Right cardiac atrium (tissue), 5 donors: ENCODE measurements at regions not wholly inside any gene's neighbourhood (a gene's known extent, or its start where the extent isn't known, plus 50 kb on each side); places are given as distances from the start of the nearest gene placed in this dataset.

Experiments used
- ATAC-seq, 2 donors: fragments of 200-7000 bp; cut with Tn5 transposase; one replicate each; pipeline versions ENCODE4 v1.8.0 to v1.9.1; 2020; ENCODE audit warnings: moderate library complexity in 2 of 2, mild to moderate bottlenecking in 1 of 2
- DNase-seq, 3 donors: peaks; one replicate each; pipeline ENCODE4 v3.0.0-alpha.2; 2020
- H3K27ac ChIP-seq: one replicate; pipeline ENCODE4 v1.5.1; 2013; ENCODE audit warnings: mild to moderate bottlenecking, low read length, control low read depth, moderate library complexity
- H3K27me3 ChIP-seq: one replicate; pipeline ENCODE4 v1.6.1; 2013; ENCODE audit not compliant: control insufficient read depth, insufficient read depth
- H3K4me1 ChIP-seq: one replicate; pipeline ENCODE4 v1.6.1; 2013; ENCODE audit warnings: low read length; ENCODE audit not compliant: control insufficient read depth, insufficient read depth
- H3K4me3 ChIP-seq: one replicate; pipeline ENCODE4 v1.5.1; 2013; ENCODE audit warnings: low read length, control low read depth
- H3K9me3 ChIP-seq: one replicate; pipeline ENCODE4 v1.6.1; 2013; ENCODE audit warnings: low read length; ENCODE audit not compliant: control insufficient read depth
- WGBS: extraction: QIAGEN DNeasy Blood & Tissue Kit; methylation state at CpG from one replicate; pipeline ENCODE4 v1.1.7; 2013; 5-methylcytosine and 5-hydroxymethylcytosine counted together
- intact Hi-C, 4 donors: fragments of 100-400 bp; cut with DNase I; formaldehyde crosslinking; loops; one replicate each; pipeline versions ENCODE4 v1.11.0 to v1.14.0; 2022 to 2023
- donor health status: healthy with polysubstance abuse.
- donor health status: DM: no; HTN: yes; CAD: no.
- donor health status: DM: no; HTN: no; CAD: no.
- donor health status: DM: no; HTN: yes; CAD: no; lungs with severe emphysema.
- donor health status: DM: yes; HTN: yes; CAD: no.

DNA sequence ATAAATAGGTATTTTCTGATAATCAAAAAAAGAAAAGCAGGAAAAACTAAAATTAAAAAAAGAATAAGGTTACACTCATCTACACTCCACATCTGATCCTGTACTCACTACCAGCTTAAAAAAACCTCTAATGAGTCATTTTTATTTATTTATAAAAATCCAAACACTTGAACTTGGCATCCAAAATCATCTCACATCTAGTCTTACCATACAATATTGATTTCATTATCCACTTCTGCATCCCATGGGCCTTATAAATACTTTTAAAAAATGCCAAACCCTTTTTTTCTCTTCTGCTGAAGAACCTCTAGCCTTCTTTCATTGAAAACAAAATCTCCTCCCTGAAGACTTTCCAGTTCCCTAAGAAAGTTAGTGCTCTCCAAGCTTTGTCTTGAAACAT, 109.7 kb downstream of the TMTC3 start:
- no peaks in the 10 kb centered on the region for H3K4me1 ChIP-seq
- no peak for ATAC-seq
- H3K4me3 ChIP-seq = no peak overlapping the region
- no peak for DNase-seq
- intact Hi-C loops = no loop called here
- no peak overlapping the region for H3K27ac ChIP-seq
- no peaks in the 10 kb centered on the region for H3K9me3 ChIP-seq
- no peaks in the 10 kb centered on the region for H3K27me3 ChIP-seq

DNA sequence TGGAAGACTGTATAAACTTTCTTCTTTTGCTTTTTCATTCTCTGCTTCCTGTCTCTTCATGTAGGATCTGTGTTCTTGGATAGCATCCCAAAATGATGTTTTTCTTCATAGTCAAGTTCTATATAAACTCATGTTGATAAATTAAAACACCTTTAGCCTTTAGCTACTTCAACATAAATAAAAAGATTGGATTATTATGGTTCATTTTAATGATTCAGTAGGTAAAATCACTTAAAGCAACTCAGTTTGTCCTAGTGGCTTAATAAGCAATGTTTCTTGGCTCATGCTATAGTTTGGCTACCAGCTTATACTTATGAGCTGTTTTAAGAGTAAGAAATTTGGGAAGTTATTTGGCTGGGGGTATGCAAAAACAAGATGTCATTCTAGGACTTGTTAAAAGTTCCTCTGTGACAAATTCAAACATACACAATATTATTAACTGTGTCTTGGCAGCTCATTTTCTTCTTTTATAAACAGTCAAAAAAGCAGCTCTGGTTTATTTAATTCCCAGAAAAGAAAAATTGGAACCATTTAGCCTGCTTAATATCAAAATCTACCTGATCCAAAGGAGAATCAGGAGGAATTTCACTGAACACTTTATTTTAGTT, 111.4 kb downstream of the TMTC3 start:
- H3K27me3 ChIP-seq = no peaks in the 10 kb centered on the region
- H3K4me3 ChIP-seq = no peak overlapping the region
- no peak for ATAC-seq
- no peak for DNase-seq
- no peak overlapping the region for H3K27ac ChIP-seq
- intact Hi-C loops = no loop called here
- H3K4me1 ChIP-seq = no peaks in the 10 kb centered on the region
- H3K9me3 ChIP-seq = no peaks in the 10 kb centered on the region

DNA sequence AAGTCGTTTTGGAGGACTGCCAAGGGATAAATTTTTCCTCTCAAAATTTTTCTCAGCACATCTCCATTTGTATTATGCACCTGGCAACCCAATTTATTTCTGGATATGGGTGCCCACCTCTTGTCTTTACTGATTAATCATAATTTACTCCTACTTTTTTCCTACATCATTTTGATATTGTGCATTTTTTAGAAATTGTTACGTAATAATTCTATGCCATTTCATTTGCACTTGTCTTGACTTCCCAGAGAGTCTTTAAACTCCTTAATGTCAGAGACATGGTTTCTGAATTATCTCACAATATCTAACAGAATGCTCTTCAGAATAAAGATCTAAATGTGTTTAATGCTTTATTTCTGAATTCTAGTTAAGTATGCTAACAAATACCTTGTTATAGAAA, 113.1 kb downstream of the TMTC3 start:
- Histone ChIP-seq H3K27ac (no peak overlapping the region), H3K4me3 (no peak overlapping the region), H3K9me3 (no peaks in the 10 kb centered on the region), H3K4me1 (no peaks in the 10 kb centered on the region), H3K27me3 (no peaks in the 10 kb centered on the region)
- intact Hi-C loops = no loop called here
- DNase-seq (no peak), ATAC-seq (no peak)
- 86% methylated on average over 2 of the region's 2 CpGs for WGBS

GRCh38 chr12:88255847-88256246, 113.7 kb downstream of the TMTC3 start:
- no peak overlapping the region for H3K27ac ChIP-seq
- no peak for ATAC-seq
- H3K4me1 ChIP-seq = no peaks in the 10 kb centered on the region
- intact Hi-C loops = no loop called here
- DNase-seq = no peak
- H3K27me3 ChIP-seq = no peaks in the 10 kb centered on the region
- no peaks in the 10 kb centered on the region for H3K9me3 ChIP-seq
- no peak overlapping the region for H3K4me3 ChIP-seq

GRCh38 chr12:88258396-88258795, 116.3 kb downstream of the TMTC3 start:
- Histone ChIP-seq H3K27me3 (no peaks in the 10 kb centered on the region), H3K27ac (no peak overlapping the region), H3K4me1 (no peaks in the 10 kb centered on the region), H3K4me3 (no peak overlapping the region), H3K9me3 (no peaks in the 10 kb centered on the region)
- DNase-seq = no peak
- intact Hi-C loops = no loop called here
- 82% methylated on average over 2 of the region's 2 CpGs for WGBS
- no peak for ATAC-seq

GRCh38 chr12:88266806-88267360, 124.8 kb downstream of the TMTC3 start:
- H3K4me3 ChIP-seq = no peak overlapping the region
- intact Hi-C loops = no loop called here
- DNase-seq = no peak
- no peak overlapping the region for H3K27ac ChIP-seq
- no peak for ATAC-seq
- WGBS = 79% methylated on average over 2 of the region's 2 CpGs
- no peaks in the 10 kb centered on the region for H3K27me3 ChIP-seq
- H3K9me3 ChIP-seq = no peaks in the 10 kb centered on the region
- H3K4me1 ChIP-seq = no peaks in the 10 kb centered on the region

DNA sequence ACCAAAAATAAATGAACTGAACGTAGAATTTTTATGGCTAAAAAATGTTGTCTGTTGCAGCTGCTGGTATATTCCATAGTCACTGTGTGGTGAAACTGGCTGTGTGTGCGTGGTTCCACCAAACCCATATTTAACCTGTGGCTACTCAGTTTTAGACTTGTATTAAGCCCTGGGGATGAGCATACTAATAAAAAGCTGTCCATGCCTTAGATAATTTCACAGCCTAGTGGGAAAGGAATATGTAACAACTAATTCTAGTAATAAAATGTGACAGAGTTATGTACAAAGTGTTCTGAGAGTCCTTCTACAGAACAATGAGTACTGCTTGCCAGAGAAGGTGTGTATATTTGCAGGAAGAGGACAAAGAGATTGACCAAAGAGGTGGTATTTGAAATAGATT, 125.5 kb downstream of the TMTC3 start:
- no peak for DNase-seq
- Histone ChIP-seq H3K27me3 (no peaks in the 10 kb centered on the region), H3K4me1 (no peaks in the 10 kb centered on the region), H3K9me3 (no peaks in the 10 kb centered on the region), H3K27ac (no peak overlapping the region), H3K4me3 (no peak overlapping the region)
- no peak for ATAC-seq
- WGBS = 84% methylated on average over 2 of the region's 2 CpGs
- intact Hi-C loops = no loop called here

- DNase-seq = no peak
- Histone ChIP-seq H3K4me1 (no peaks in the 10 kb centered on the region), H3K9me3 (no peaks in the 10 kb centered on the region), H3K27ac (no peak overlapping the region), H3K4me3 (no peak overlapping the region), H3K27me3 (no peaks in the 10 kb centered on the region)
- no peak for ATAC-seq
- WGBS = 77% methylated on average over 4 of the region's 4 CpGs
- intact Hi-C loops = no loop called here
Observed at GRCh38 chr12:88272456-88272855, 130.3 kb downstream of the TMTC3 start.

DNA sequence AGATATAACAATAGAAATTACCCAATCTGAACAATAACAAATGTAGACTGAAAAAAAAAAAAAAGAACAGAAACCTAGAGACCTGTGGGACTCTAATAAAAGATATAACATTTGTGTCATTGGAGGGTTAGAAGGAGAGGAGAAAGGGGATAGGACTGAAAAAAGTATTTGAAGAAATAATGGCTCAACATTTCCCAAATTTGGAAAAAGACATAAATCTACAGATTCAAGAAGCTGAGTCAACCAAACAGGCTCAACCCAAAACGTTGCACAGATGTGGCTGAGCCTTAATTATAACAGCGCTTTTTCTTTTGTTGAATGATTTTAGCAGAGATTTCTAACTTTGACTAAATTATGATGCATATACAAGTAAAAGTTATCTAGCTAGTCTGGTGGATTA, 131.3 kb downstream of the TMTC3 start:
- DNase-seq (no peak), ATAC-seq (no peak)
- Histone ChIP-seq H3K27ac (no peak overlapping the region), H3K9me3 (no peaks in the 10 kb centered on the region), H3K4me3 (no peak overlapping the region), H3K4me1 (no peaks in the 10 kb centered on the region), H3K27me3 (no peaks in the 10 kb centered on the region)
- 78% methylated on average over 2 of the region's 2 CpGs for WGBS
- intact Hi-C loops = no loop called here

DNA sequence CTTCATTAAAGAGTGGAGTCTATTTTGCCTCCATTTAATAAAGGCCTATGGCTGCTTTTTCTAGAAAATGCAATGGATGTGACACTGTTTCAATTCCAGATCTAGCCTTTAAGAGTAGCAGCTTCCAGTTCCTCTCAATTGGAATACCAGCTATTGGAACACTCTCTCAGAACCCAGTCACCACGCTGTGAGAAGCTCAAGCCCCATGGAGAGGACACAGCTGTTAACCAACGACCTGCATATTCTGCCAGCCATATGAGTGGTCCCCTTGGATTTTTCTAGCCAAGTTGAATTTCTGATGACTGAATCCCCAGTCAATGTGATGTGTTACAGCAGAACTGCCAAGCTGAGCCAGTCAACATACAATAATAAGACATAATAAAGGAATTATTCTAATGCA, 131.8 kb downstream of the TMTC3 start:
- ATAC-seq (no peak), DNase-seq (no peak)
- H3K27ac ChIP-seq = no peak overlapping the region
- no peaks in the 10 kb centered on the region for H3K9me3 ChIP-seq
- WGBS = 82% methylated on average over 2 of the region's 2 CpGs
- no peaks in the 10 kb centered on the region for H3K27me3 ChIP-seq
- H3K4me1 ChIP-seq = no peaks in the 10 kb centered on the region
- intact Hi-C loops = no loop called here
- no peak overlapping the region for H3K4me3 ChIP-seq

- Histone ChIP-seq H3K4me1 (no peaks in the 10 kb centered on the region), H3K27me3 (no peaks in the 10 kb centered on the region), H3K4me3 (no peak overlapping the region), H3K27ac (no peak overlapping the region), H3K9me3 (no peaks in the 10 kb centered on the region)
- DNase-seq (no peak), ATAC-seq (no peak)
- 70% methylated on average over 3 of the region's 3 CpGs for whole genome bisulfite sequencing
- intact Hi-C loops = no loop called here
Observed at GRCh38 chr12:88291498-88292131, 149.5 kb downstream of the TMTC3 start.
